HepG2 (cell line): ENCODE measurements at regions not wholly inside any gene's neighbourhood (a gene's known extent, or its start where the extent isn't known, plus 50 kb on each side); places are given as distances from the start of the nearest gene placed in this dataset.

ENCODE experiments used
- ATAC-seq: fragments of 200-7000 bp; cut with Tn5 transposase; 3 replicates; pipeline ENCODE4 v1.9.1; 2020; ENCODE audit warnings: mild to moderate bottlenecking, moderate library complexity
- BruUV-seq: library from RNA; stranded (reverse); fragments of 400-500 nt; replicated peaks from 2 replicates; lab custom pipeline; 2021; lab: Mats Ljungman, UMichigan
- CTCF ChIA-PET: fragments of 300-600 bp; formaldehyde crosslinking; extraction: SDS; loops from one replicate; lab custom pipeline; 2021; ENCODE audit warnings: low total read pairs, inconsistent platforms, low intra/inter-chr PET ratio; lab: Yijun Ruan, JAX
- POLR2A ChIA-PET: fragments of 350-600 bp; sonication (Branson Sonifier 250); formaldehyde crosslinking; loops from one replicate; lab custom pipeline; 2020; ENCODE audit warnings: antibody characterized with exemption, inconsistent platforms; lab: Yijun Ruan, JAX
- DNase-seq: peaks from one replicate; pipeline ENCODE4 v3.0.0-alpha.2; 2015; ENCODE audit warnings: low spot score
- FAIRE-seq: peaks from 3 replicates; lab custom pipeline; 2011; peaks lifted over from hg19 to GRCh38; lab: Jason Lieb, UNC
- H2AFZ ChIP-seq: one replicate; pipeline ENCODE4 v1.6.1; 2011; ENCODE audit warnings: low read length, inconsistent platforms
- H3K27ac ChIP-seq: fragments of 300-600 bp; 3 replicates; pipeline ENCODE4 v1.8.0; 2011; ENCODE audit warnings: mixed run types, mild to moderate bottlenecking, mixed read lengths, low read length, inconsistent platforms; ENCODE audit not compliant: insufficient read depth; ENCODE audit errors: extremely low read length
- H3K27me3 ChIP-seq, 2 experiments: fragments of 200-600 bp in 1 of 2; 2 replicates in 1 of 2; 3 replicates in 1 of 2; pipeline versions ENCODE4 v1.6.0 to v1.8.0; 2011; ENCODE audit warnings: low read length in 2 of 2, mild to moderate bottlenecking in 2 of 2, moderate library complexity in 2 of 2, inconsistent platforms in 1 of 2; ENCODE audit not compliant: insufficient read depth in 2 of 2, control insufficient read depth in 1 of 2
- H3K36me3 ChIP-seq, 2 experiments: fragments of 200-600 bp in 1 of 2; replicated peaks in 1 of 2; 2 replicates in 1 of 2; 3 replicates in 1 of 2; pipeline versions ENCODE4 v1.5.1 to v1.8.0; 2011; ENCODE audit warnings: low read length in 2 of 2, inconsistent platforms in 1 of 2; ENCODE audit not compliant: insufficient read depth in 2 of 2, control insufficient read depth in 1 of 2
- H3K4me1 ChIP-seq: 2 replicates; pipeline ENCODE4 v1.5.1; 2012; ENCODE audit warnings: low read length, inconsistent platforms; ENCODE audit not compliant: insufficient read depth
- H3K4me2 ChIP-seq: 2 replicates; pipeline ENCODE4 v1.6.0; 2011; ENCODE audit warnings: low read depth, low read length, inconsistent platforms
- H3K4me3 ChIP-seq, 3 experiments: fragments of 200-600 bp in 1 of 3; sonication (generic), shearing (Covaris generic) in 1 of 3; replicated peaks in 1 of 3; 2 replicates each; pipeline ENCODE4 v1.5.1; 2011 to 2016; ENCODE audit warnings: low read length in 3 of 3, inconsistent platforms in 2 of 3, low read depth in 2 of 3, mild to moderate bottlenecking in 2 of 3, control low read depth in 1 of 3, mixed read lengths in 1 of 3; ENCODE audit not compliant: insufficient read depth in 1 of 3
- H3K79me2 ChIP-seq: one replicate; pipeline ENCODE4 v1.6.1; 2011; ENCODE audit warnings: low read length, inconsistent platforms; ENCODE audit not compliant: insufficient read depth
- H3K9ac ChIP-seq: 2 replicates; pipeline ENCODE4 v1.6.0; 2011; ENCODE audit warnings: mild to moderate bottlenecking, low read depth, low read length, inconsistent platforms; ENCODE audit not compliant: insufficient read depth
- H3K9me3 ChIP-seq: 2 replicates; pipeline ENCODE4 v1.5.1; 2012; ENCODE audit warnings: mild to moderate bottlenecking, low read length
- H4K20me1 ChIP-seq: 2 replicates; pipeline ENCODE4 v1.6.0; 2011; ENCODE audit warnings: inconsistent platforms, mild to moderate bottlenecking, low read length, moderate library complexity; ENCODE audit not compliant: insufficient read depth
- CHCHD3 ChIP-seq: sonication (generic); formaldehyde crosslinking; IDR thresholded peaks from 2 replicates; pipeline ENCODE4 v1.8.0; 2022; ENCODE audit warnings: mild to moderate bottlenecking, missing genetic modification reagents, moderate library complexity
- ELF1 ChIP-seq: sonication (generic); formaldehyde crosslinking; IDR thresholded peaks from 2 replicates; pipeline ENCODE4 v1.4.0; 2020; ENCODE audit warnings: missing genetic modification reagents
- HOXA9 ChIP-seq: sonication (generic); formaldehyde crosslinking; IDR thresholded peaks from 2 replicates; pipeline ENCODE4 v1.8.1; 2022; ENCODE audit warnings: missing genetic modification reagents, mild to moderate bottlenecking, moderate library complexity, borderline replicate concordance
- HOXD1 ChIP-seq: sonication (generic); formaldehyde crosslinking; IDR thresholded peaks from 2 replicates; pipeline ENCODE4 v1.5.0; 2020; ENCODE audit warnings: missing genetic modification reagents
- JARID2 ChIP-seq: sonication (generic); formaldehyde crosslinking; IDR thresholded peaks from 2 replicates; pipeline ENCODE4 v1.8.1; 2023; ENCODE audit warnings: missing genetic modification reagents, inconsistent platforms; ENCODE audit not compliant: insufficient replicate concordance
- ONECUT2 ChIP-seq: sonication (generic); formaldehyde crosslinking; IDR thresholded peaks from 2 replicates; pipeline ENCODE4 v1.4.0; 2020; ENCODE audit warnings: missing genetic modification reagents
- RAD51 ChIP-seq: fragments of 450-650 bp; IDR thresholded peaks from 2 replicates; pipeline ENCODE4 v1.6.1; 2016; ENCODE audit warnings: borderline replicate concordance
- RFX1 ChIP-seq: fragments of 450-650 bp; IDR thresholded peaks from 2 replicates; pipeline ENCODE4 v1.6.1; 2017
- TSC22D2 ChIP-seq: sonication (generic); formaldehyde crosslinking; IDR thresholded peaks from 2 replicates; pipeline ENCODE4 v1.5.1; 2020; ENCODE audit warnings: missing genetic modification reagents, mild to moderate bottlenecking, borderline replicate concordance
- UBTF ChIP-seq: sonication (generic); formaldehyde crosslinking; IDR thresholded peaks from 2 replicates; pipeline ENCODE4 v1.4.0; 2020; ENCODE audit warnings: mild to moderate bottlenecking, missing genetic modification reagents
- ZNF18 ChIP-seq: sonication (generic); formaldehyde crosslinking; IDR thresholded peaks from 2 replicates; pipeline ENCODE4 v1.8.0; 2022; ENCODE audit warnings: mild to moderate bottlenecking, missing genetic modification reagents; ENCODE audit not compliant: insufficient replicate concordance
- ZNF513 ChIP-seq: sonication (generic); formaldehyde crosslinking; conservative IDR thresholded peaks from 2 replicates; pipeline ENCODE4 v1.5.0; 2020; ENCODE audit warnings: missing genetic modification reagents
- ZNF749 ChIP-seq: sonication (generic); formaldehyde crosslinking; IDR thresholded peaks from 2 replicates; pipeline ENCODE4 v1.8.0; 2022; ENCODE audit warnings: mild to moderate bottlenecking, missing genetic modification reagents, moderate library complexity, borderline replicate concordance
- WGBS: methylation state at CpG from one replicate; pipeline ENCODE4 v1.1.6; 2017; ENCODE audit warnings: low lambda C conversion rate; 5-methylcytosine and 5-hydroxymethylcytosine counted together
- in situ Hi-C: cut with HindIII; loops from 2 replicates; pipeline ENCODE4 v1.10.0; 2017; ENCODE audit warnings: low pct_unique_long_range_greater_than_20kb; ENCODE audit not compliant: extremely low pct_ligation_motif_present
- intact Hi-C: fragments of 100-400 bp; cut with micrococcal nuclease; formaldehyde crosslinking; loops from one replicate; pipeline ENCODE4 v1.10.0; 2022; ENCODE audit not compliant: unreplicated experiment
- TF ChIP-seq, protein P1 (sequence below): sonication (generic); formaldehyde crosslinking; IDR thresholded peaks from 2 replicates; pipeline ENCODE4 v1.4.0; 2020; ENCODE audit warnings: missing genetic modification reagents

- 0% methylated on average over 2 of the region's 2 CpGs for WGBS
- Histone ChIP-seq H3K79me2 (no peaks in the 10 kb centered on the region), H3K9ac (no peak overlapping the region), H3K27me3 (no peaks in the 10 kb centered on the region), H3K27ac (no peak overlapping the region), H3K4me1 (no peaks in the 10 kb centered on the region), H3K4me3 (no peak overlapping the region), H3K9me3 (no peaks in the 10 kb centered on the region), H3K36me3 (no peaks in the 10 kb centered on the region), H3K4me2 (no peak overlapping the region), H4K20me1 (no peaks in the 10 kb centered on the region), H2AFZ (no peak overlapping the region)
- DNase-seq (no peak), FAIRE-seq (no peak), ATAC-seq (no peak)
- intact Hi-C loops: no loop called here
- ChIA-PET POLR2A (no interaction called here), CTCF (no interaction called here)
- in situ Hi-C loops: no loop called here
- no TSS peak for BruUV-seq
- no peak for TF ChIP-seq HOXD1 (CRISPR knock-in tag)
- no peak for TF ChIP-seq TSC22D2 (CRISPR knock-in tag)
- TF ChIP-seq ZNF513: no peak
- TF ChIP-seq, protein P1, sequence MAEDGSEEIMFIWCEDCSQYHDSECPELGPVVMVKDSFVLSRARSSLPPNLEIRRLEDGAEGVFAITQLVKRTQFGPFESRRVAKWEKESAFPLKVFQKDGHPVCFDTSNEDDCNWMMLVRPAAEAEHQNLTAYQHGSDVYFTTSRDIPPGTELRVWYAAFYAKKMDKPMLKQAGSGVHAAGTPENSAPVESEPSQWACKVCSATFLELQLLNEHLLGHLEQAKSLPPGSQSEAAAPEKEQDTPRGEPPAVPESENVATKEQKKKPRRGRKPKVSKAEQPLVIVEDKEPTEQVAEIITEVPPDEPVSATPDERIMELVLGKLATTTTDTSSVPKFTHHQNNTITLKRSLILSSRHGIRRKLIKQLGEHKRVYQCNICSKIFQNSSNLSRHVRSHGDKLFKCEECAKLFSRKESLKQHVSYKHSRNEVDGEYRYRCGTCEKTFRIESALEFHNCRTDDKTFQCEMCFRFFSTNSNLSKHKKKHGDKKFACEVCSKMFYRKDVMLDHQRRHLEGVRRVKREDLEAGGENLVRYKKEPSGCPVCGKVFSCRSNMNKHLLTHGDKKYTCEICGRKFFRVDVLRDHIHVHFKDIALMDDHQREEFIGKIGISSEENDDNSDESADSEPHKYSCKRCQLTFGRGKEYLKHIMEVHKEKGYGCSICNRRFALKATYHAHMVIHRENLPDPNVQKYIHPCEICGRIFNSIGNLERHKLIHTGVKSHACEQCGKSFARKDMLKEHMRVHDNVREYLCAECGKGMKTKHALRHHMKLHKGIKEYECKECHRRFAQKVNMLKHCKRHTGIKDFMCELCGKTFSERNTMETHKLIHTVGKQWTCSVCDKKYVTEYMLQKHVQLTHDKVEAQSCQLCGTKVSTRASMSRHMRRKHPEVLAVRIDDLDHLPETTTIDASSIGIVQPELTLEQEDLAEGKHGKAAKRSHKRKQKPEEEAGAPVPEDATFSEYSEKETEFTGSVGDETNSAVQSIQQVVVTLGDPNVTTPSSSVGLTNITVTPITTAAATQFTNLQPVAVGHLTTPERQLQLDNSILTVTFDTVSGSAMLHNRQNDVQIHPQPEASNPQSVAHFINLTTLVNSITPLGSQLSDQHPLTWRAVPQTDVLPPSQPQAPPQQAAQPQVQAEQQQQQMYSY (CRISPR knock-in tag): no peak
- TF ChIP-seq CHCHD3 (CRISPR knock-in tag): no peak
- no peak for TF ChIP-seq JARID2
- no peak for TF ChIP-seq ELF1 (CRISPR knock-in tag)
- TF ChIP-seq ZNF18: no peak
- no peak for TF ChIP-seq HOXA9 (CRISPR knock-in tag)
- TF ChIP-seq UBTF: no peak
- TF ChIP-seq RFX1: no peak
- TF ChIP-seq RAD51: no peak
- TF ChIP-seq ZNF749 (CRISPR knock-in tag): no peak
- TF ChIP-seq ONECUT2 (CRISPR knock-in tag): no peak
Observed at GRCh38 chr3:150172356-150172755, 201.7 kb upstream of the PFN2 start.
